ENCODE measurements at regions not wholly inside any gene's neighbourhood (a gene's known extent, or its start where the extent isn't known, plus 50 kb on each side); places are given as distances from the start of the nearest gene placed in this dataset.

GRCh38 chr11:109940816-109941215 is 152.4 kb upstream of the ZC3H12C start:
- FAIRE-seq (peak; percentile 91), DNase-seq (ENCODE audit: low read depth) (peak; percentile 89)
- Histone ChIP-seq H3K4me2 (ENCODE audit: low read length) (peak overlapping the region; percentile 32), H3K4me3 (ENCODE audit: insufficient read depth, low read depth, low read length) (no peak overlapping the region), H3K27me3 (ENCODE audit: insufficient read depth, low read length) (no peaks in the 10 kb centered on the region), H3K79me2 (ENCODE audit: insufficient read depth, low read length) (no peaks in the 10 kb centered on the region), H3K9ac (ENCODE audit: low read length) (no peak overlapping the region), H3K9me3 (ENCODE audit: insufficient read depth, low read depth, low read length) (no peaks in the 10 kb centered on the region), H4K20me1 (ENCODE audit: insufficient read depth, low read length) (no peaks in the 10 kb centered on the region), H2AFZ (ENCODE audit: low read depth, low read length) (no peak overlapping the region), H3K27ac (ENCODE audit: low read depth, low read length) (peak overlapping the region; percentile 8), H3K36me3 (ENCODE audit: insufficient read depth, low read length) (no peaks in the 10 kb centered on the region), H3K4me1 (ENCODE audit: insufficient read depth, low read length) (no peaks in the 10 kb centered on the region)
- H3K27me3 Mint-ChIP-seq (ENCODE audit: low read depth, unreplicated experiment): no peaks in the 10 kb centered on the region
- TF ChIP-seq EZH2 (IDR thresholded peaks at IDR 0.05; ENCODE audit: insufficient read depth, low read length) (no peak), CTCF (IDR thresholded peaks at IDR 0.05; ENCODE audit: insufficient read depth, low read depth, low read length) (no peak)
- H3K4me3 Mint-ChIP-seq (ENCODE audit: unreplicated experiment): no peak overlapping the region
- no peaks in the 10 kb centered on the region for H3K36me3 Mint-ChIP-seq (ENCODE audit: low read depth, unreplicated experiment)
- H3K4me1 Mint-ChIP-seq (ENCODE audit: low read depth, unreplicated experiment): no peaks in the 10 kb centered on the region
- no peak overlapping the region for H3K27ac Mint-ChIP-seq (ENCODE audit: unreplicated experiment)
- H3K9me3 Mint-ChIP-seq (ENCODE audit: unreplicated experiment): no peaks in the 10 kb centered on the region

- no peaks in the 10 kb centered on the region for H3K27me3 Mint-ChIP-seq (ENCODE audit: low read depth, unreplicated experiment)
- no peak overlapping the region for H3K27ac Mint-ChIP-seq (ENCODE audit: unreplicated experiment)
These were observed 147.4 kb upstream of the ZC3H12C start for GRCh38 chr11:109945626-109946321.

More at GRCh38 chr11:109945626-109946321, 147.4 kb upstream of the ZC3H12C start:
- H3K4me1 ChIP-seq (ENCODE audit: insufficient read depth, low read length): peaks cover 5% of the 10 kb centered on the region
- no peak for TF ChIP-seq CTCF (IDR thresholded peaks at IDR 0.05; ENCODE audit: insufficient read depth, low read depth, low read length)
- TF ChIP-seq EZH2 (IDR thresholded peaks at IDR 0.05; ENCODE audit: insufficient read depth, low read length): no peak
- peak overlapping the region; percentile 80 for H3K4me2 ChIP-seq (ENCODE audit: low read length)
- Mint-ChIP-seq H3K9me3 (ENCODE audit: unreplicated experiment) (no peaks in the 10 kb centered on the region), H3K4me3 (ENCODE audit: unreplicated experiment) (no peak overlapping the region), H3K36me3 (ENCODE audit: low read depth, unreplicated experiment) (no peaks in the 10 kb centered on the region), H3K4me1 (ENCODE audit: low read depth, unreplicated experiment) (no peaks in the 10 kb centered on the region)
- H3K36me3 ChIP-seq (ENCODE audit: insufficient read depth, low read length): no peaks in the 10 kb centered on the region
- FAIRE-seq (no peak), DNase-seq (ENCODE audit: low read depth) (no peak)
- H3K9ac ChIP-seq (ENCODE audit: low read length): peak overlapping the region; percentile 65
- no peak overlapping the region for H3K27ac ChIP-seq (ENCODE audit: low read depth, low read length)
- H2AFZ ChIP-seq (ENCODE audit: low read depth, low read length): peak overlapping the region; percentile 31
- no peak overlapping the region for H3K4me3 ChIP-seq (ENCODE audit: insufficient read depth, low read depth, low read length)
- no peaks in the 10 kb centered on the region for H4K20me1 ChIP-seq (ENCODE audit: insufficient read depth, low read length)
- H3K79me2 ChIP-seq (ENCODE audit: insufficient read depth, low read length): no peaks in the 10 kb centered on the region
- no peaks in the 10 kb centered on the region for H3K9me3 ChIP-seq (ENCODE audit: insufficient read depth, low read depth, low read length)
- H3K27me3 ChIP-seq (ENCODE audit: insufficient read depth, low read length): no peaks in the 10 kb centered on the region
